ENCODE measurements at regions not wholly inside any gene's neighbourhood (a gene's known extent, or its start where the extent isn't known, plus 50 kb on each side); places are given as distances from the start of the nearest gene placed in this dataset.

DNA sequence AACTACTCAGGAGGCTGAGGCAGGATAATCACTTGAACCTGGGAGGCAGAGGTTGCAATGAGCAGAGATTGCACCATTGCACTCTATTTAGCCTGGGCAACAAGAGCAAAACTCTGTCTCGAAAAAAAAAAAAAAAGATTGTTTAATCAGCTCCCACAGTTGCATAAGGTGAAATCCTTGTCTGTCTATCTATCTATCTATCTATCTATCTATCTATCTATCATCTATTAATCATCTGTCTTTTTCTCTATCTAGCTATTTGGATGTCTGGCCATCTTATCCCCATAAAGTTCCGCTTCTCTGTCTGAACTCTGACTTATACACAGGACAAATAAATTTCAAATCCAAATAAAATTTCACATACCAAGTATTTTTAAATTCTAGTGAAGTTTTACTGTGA is 223.2 kb upstream of the PGRMC2 start:
- Histone ChIP-seq H3K9ac (ENCODE audit: low read depth, low read length) (no peak overlapping the region), H2BK15ac (ENCODE audit: low read depth, low read length) (no peak overlapping the region), H3K4ac (ENCODE audit: low read depth, low read length) (no peak overlapping the region), H4K91ac (ENCODE audit: insufficient read depth, low read depth, low read length) (no peak overlapping the region), H2BK5ac (ENCODE audit: low read depth, low read length, poor library complexity, severe bottlenecking) (no peak overlapping the region), H3K27me3 (ENCODE audit: control insufficient read depth, insufficient read depth, low read length) (no peaks in the 10 kb centered on the region), H2BK20ac (ENCODE audit: low read depth, low read length) (no peak overlapping the region), H4K8ac (ENCODE audit: low read depth in 2 of 2, low read length in 2 of 2) (no peak overlapping the region), H3K79me1 (ENCODE audit: low read depth in 1 of 2, low read length in 2 of 2) (no peaks in the 10 kb centered on the region), H3K56ac (ENCODE audit: extremely low read depth, insufficient read depth, low read length) (no peak overlapping the region), H3K23ac (ENCODE audit: low read depth, low read length) (no peak overlapping the region), H3K14ac (replicated peaks; ENCODE audit: low read depth, low read length) (no peak overlapping the region), H3K4me1 (ENCODE audit: control insufficient read depth, insufficient read depth, low read length) (peaks cover 5% of the 10 kb centered on the region), H4K20me1 (ENCODE audit: insufficient read depth, low read length) (no peaks in the 10 kb centered on the region), H3K9me3 (ENCODE audit: control insufficient read depth, insufficient read depth, low read length) (no peaks in the 10 kb centered on the region), H2AFZ (replicated peaks; ENCODE audit: low read length, poor library complexity) (no peak overlapping the region), H3K4me3 (ENCODE audit: insufficient read depth, low read depth, low read length) (no peak overlapping the region), H3K18ac (ENCODE audit: low read depth, low read length) (no peak overlapping the region), H2AK9ac (replicated peaks; ENCODE audit: low read depth, low read length, poor library complexity) (no peak overlapping the region), H3K27ac (ENCODE audit: insufficient read depth, low read length) (no peak overlapping the region), H3K4me2 (ENCODE audit: low read depth, low read length) (no peak overlapping the region), H2BK120ac (ENCODE audit: low read depth, low read length) (no peak overlapping the region), H2AK5ac (ENCODE audit: low read depth, low read length) (no peak overlapping the region), H3K36me3 (ENCODE audit: control insufficient read depth, insufficient read depth, low read length) (no peaks in the 10 kb centered on the region), H4K5ac (ENCODE audit: low read depth, low read length) (no peak overlapping the region), H3K9me1 (ENCODE audit: insufficient read depth, low read length) (no peaks in the 10 kb centered on the region; the same call in 1 of the 2 replicates)
- no TSS peak for BruUV-seq (replicated peaks)
- ChIA-PET POLR2A (ENCODE audit: unreplicated experiment) (no interaction called here), CTCF (no interaction called here)
- ATAC-seq (ENCODE audit: low read depth) (no peak), DNase-seq (no peak)
- intact Hi-C loops (cut with micrococcal nuclease): no loop called here
- in situ Hi-C loops (cut with MboI; ENCODE audit: low sequenced_read_pairs): no loop called here
- WGBS, 2 experiments (ENCODE audit: extremely low coverage in 2 of 2, insufficient read length in 1 of 2): 71% methylated on average over 1 of the region's 2 CpGs; no CpG with 5 or more reads in 1 of the 2 experiments
- no peak for TF ChIP-seq FOS (IDR thresholded peaks at IDR 0.05; ENCODE audit: low read depth, low read length)
- TF ChIP-seq RFX5 (IDR thresholded peaks at IDR 0.05; ENCODE audit: low read depth, low read length): no peak
- TF ChIP-seq, protein P1, sequence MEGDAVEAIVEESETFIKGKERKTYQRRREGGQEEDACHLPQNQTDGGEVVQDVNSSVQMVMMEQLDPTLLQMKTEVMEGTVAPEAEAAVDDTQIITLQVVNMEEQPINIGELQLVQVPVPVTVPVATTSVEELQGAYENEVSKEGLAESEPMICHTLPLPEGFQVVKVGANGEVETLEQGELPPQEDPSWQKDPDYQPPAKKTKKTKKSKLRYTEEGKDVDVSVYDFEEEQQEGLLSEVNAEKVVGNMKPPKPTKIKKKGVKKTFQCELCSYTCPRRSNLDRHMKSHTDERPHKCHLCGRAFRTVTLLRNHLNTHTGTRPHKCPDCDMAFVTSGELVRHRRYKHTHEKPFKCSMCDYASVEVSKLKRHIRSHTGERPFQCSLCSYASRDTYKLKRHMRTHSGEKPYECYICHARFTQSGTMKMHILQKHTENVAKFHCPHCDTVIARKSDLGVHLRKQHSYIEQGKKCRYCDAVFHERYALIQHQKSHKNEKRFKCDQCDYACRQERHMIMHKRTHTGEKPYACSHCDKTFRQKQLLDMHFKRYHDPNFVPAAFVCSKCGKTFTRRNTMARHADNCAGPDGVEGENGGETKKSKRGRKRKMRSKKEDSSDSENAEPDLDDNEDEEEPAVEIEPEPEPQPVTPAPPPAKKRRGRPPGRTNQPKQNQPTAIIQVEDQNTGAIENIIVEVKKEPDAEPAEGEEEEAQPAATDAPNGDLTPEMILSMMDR (conservative IDR thresholded peaks at IDR 0.05; ENCODE audit: low read depth, low read length): no peak
- TF ChIP-seq MAZ (IDR thresholded peaks at IDR 0.05; ENCODE audit: borderline replicate concordance, low read depth, low read length): no peak
- TF ChIP-seq USF2 (IDR thresholded peaks at IDR 0.05; ENCODE audit: low read depth, low read length): no peak
- TF ChIP-seq POLR2A (IDR thresholded peaks at IDR 0.05; ENCODE audit: low read depth, low read length): no peak
- TF ChIP-seq BHLHE40 (IDR thresholded peaks at IDR 0.05; ENCODE audit: low read depth, low read length): no peak
- TF ChIP-seq NFE2L2 (IDR thresholded peaks at IDR 0.05; ENCODE audit: low read depth, low read length): no peak
- dilution Hi-C loops (cut with HindIII; ENCODE audit: low sequenced_read_pairs, unreplicated experiment): no loop called here

All from IMR-90 (cell line).